Thyroid gland (tissue), 4 donors: ENCODE measurements at regions not wholly inside any gene's neighbourhood (a gene's known extent, or its start where the extent isn't known, plus 50 kb on each side); places are given as distances from the start of the nearest gene placed in this dataset.

Experiments used
- DNase-seq, 2 donors: peaks; one replicate each; pipeline ENCODE4 v3.0.0-alpha.2; 2019
- H3K27ac ChIP-seq, 3 donors: fragments of 200-600 bp; sonication (generic); 1 replicate in 2 of 3; 2 replicates in 1 of 3; pipeline ENCODE4 v1.5.1; 2016 to 2019; ENCODE audit warnings: mild to moderate bottlenecking in 1 of 3, moderate library complexity in 1 of 3
- H3K27me3 ChIP-seq: fragments of 200-600 bp; sonication (generic); one replicate; pipeline ENCODE4 v1.5.1; 2019
- H3K36me3 ChIP-seq, 2 donors: fragments of 200-600 bp; sonication (generic); one replicate each; pipeline ENCODE4 v1.5.1; 2016 to 2019
- H3K4me1 ChIP-seq, 2 donors: fragments of 200-600 bp; sonication (generic); one replicate each; pipeline ENCODE4 v1.5.1; 2017 to 2019
- H3K4me3 ChIP-seq, 3 donors: fragments of 200-600 bp; sonication (generic); replicated peaks in 1 of 3; 1 replicate in 2 of 3; 2 replicates in 1 of 3; pipeline ENCODE4 v1.5.1; 2016; ENCODE audit warnings: mild to moderate bottlenecking in 1 of 3
- H3K9me3 ChIP-seq: fragments of 200-600 bp; sonication (generic); one replicate; pipeline ENCODE4 v1.5.1; 2017
- CTCF ChIP-seq, 6 experiments: fragments of 200-600 bp in 3 of 6; fragments of 450-650 bp in 3 of 6; sonication (generic) in 3 of 6; IDR thresholded peaks; one replicate each; pipeline ENCODE4 v1.5.1; 2016 to 2019; ENCODE audit warnings: antibody characterized with exemption in 6 of 6, mild to moderate bottlenecking in 2 of 6, inconsistent platforms in 1 of 6, moderate library complexity in 1 of 6
- POLR2A ChIP-seq, 2 donors: fragments of 450-650 bp; IDR thresholded peaks; one replicate each; pipeline ENCODE4 v1.6.1; 2017; ENCODE audit warnings: antibody characterized with exemption in 2 of 2, mild to moderate bottlenecking in 2 of 2, moderate library complexity in 1 of 2
- WGBS, 2 donors: methylation state at CpG; one replicate each; pipeline ENCODE4 v1.1.5; 2017; 5-methylcytosine and 5-hydroxymethylcytosine counted together
- intact Hi-C: fragments of 100-400 bp; cut with DNase I; formaldehyde crosslinking; loops from one replicate; pipeline ENCODE4 v1.15.1; 2023

GRCh38 chr6:167517254-167517916 lies 192.5 kb downstream of the TTLL2 start:
- H3K27me3 ChIP-seq = no peaks in the 10 kb centered on the region
- 59 to 63% methylated on average over 9 of the region's 9 CpGs for WGBS, 2 donors

GRCh38 chr6:167523426-167523825 lies 198.5 kb downstream of the TTLL2 start:
- TF ChIP-seq POLR2A (IDR thresholded peaks at IDR 0.05) (no peak), CTCF (IDR thresholded peaks at IDR 0.05) (no peak)
- no peak for DNase-seq
- H3K27ac ChIP-seq = no peak overlapping the region
- WGBS, 2 donors = 84 to 90% methylated on average over 10 to 13 of the region's 13 CpGs
- no peaks in the 10 kb centered on the region for H3K27me3 ChIP-seq
- H3K4me1 ChIP-seq = peaks cover 0 to 4% of the 10 kb centered on the region in 2 donors
- H3K4me3 ChIP-seq = no peak overlapping the region
- no peaks in the 10 kb centered on the region for H3K36me3 ChIP-seq
- intact Hi-C loops = no loop called here
- H3K9me3 ChIP-seq = no peaks in the 10 kb centered on the region

More at GRCh38 chr6:167517254-167517916, 192.5 kb downstream of the TTLL2 start:
- intact Hi-C loops = no loop called here
- Histone ChIP-seq H3K36me3 (no peaks in the 10 kb centered on the region), H3K4me3 (no peak overlapping the region), H3K4me1 (no peaks in the 10 kb centered on the region), H3K27ac (no peak overlapping the region), H3K9me3 (no peaks in the 10 kb centered on the region)
- no peak for TF ChIP-seq POLR2A (IDR thresholded peaks at IDR 0.05)
- no peak for TF ChIP-seq CTCF (IDR thresholded peaks at IDR 0.05)
- DNase-seq = no peak

GRCh38 chr6:167524261-167525111 lies 199.6 kb downstream of the TTLL2 start:
- H3K4me1 ChIP-seq = peaks cover 0 to 4% of the 10 kb centered on the region in 2 donors
- WGBS, 2 donors = 78% methylated on average over 19 to 20 of the region's 22 CpGs
- no peaks in the 10 kb centered on the region for H3K9me3 ChIP-seq
- no peak for DNase-seq
- intact Hi-C loops = no loop called here
- no peak overlapping the region for H3K27ac ChIP-seq
- no peak for TF ChIP-seq CTCF (IDR thresholded peaks at IDR 0.05)
- no peak for TF ChIP-seq POLR2A (IDR thresholded peaks at IDR 0.05)
- H3K4me3 ChIP-seq = no peak overlapping the region
- no peaks in the 10 kb centered on the region for H3K27me3 ChIP-seq
- no peaks in the 10 kb centered on the region for H3K36me3 ChIP-seq

- DNase-seq = no peak
- Histone ChIP-seq H3K27ac (no peak overlapping the region), H3K4me1 (peaks cover 0 to 4% of the 10 kb centered on the region in 2 donors), H3K9me3 (no peaks in the 10 kb centered on the region), H3K36me3 (no peaks in the 10 kb centered on the region), H3K4me3 (no peak overlapping the region), H3K27me3 (no peaks in the 10 kb centered on the region)
- 96 to 98% methylated on average over 6 of the region's 6 CpGs for WGBS, 2 donors
- TF ChIP-seq POLR2A (IDR thresholded peaks at IDR 0.05) = no peak
- no peak for TF ChIP-seq CTCF (IDR thresholded peaks at IDR 0.05)
- intact Hi-C loops = no loop called here
Observed at GRCh38 chr6:167525774-167526173, 200.9 kb downstream of the TTLL2 start.
